Epidermal melanocyte (primary cell): ENCODE measurements at regions not wholly inside any gene's neighbourhood (a gene's known extent, or its start where the extent isn't known, plus 50 kb on each side); places are given as distances from the start of the nearest gene placed in this dataset.
"Not testable (repeated sequence)": the region's sequence is repeated elsewhere in the genome, so short reads cannot be mapped to it uniquely, and the experiment has no call there.

Experiments
- DNase-seq: peaks from one replicate; pipeline ENCODE4 v3.0.0; 2011; ENCODE audit warnings: low spot score; ENCODE audit not compliant: insufficient read length

GRCh38 chrX:31014474-31014873 lies 57.4 kb downstream of the FTHL17 start:
- DNase-seq = not testable (repeated sequence)

GRCh38 chrX:31012509-31013025 lies 59.3 kb downstream of the FTHL17 start:
- DNase-seq = no peak

- no peak for DNase-seq
Measured at GRCh38 chrX:31007321-31007720, 64.5 kb downstream of the FTHL17 start.

GRCh38 chrX:31006027-31006426 lies 65.8 kb downstream of the FTHL17 start:
- DNase-seq = no peak

- DNase-seq = no peak
Measured at GRCh38 chrX:30997411-30997810, 74.4 kb downstream of the FTHL17 start.

- DNase-seq = no peak
Measured at GRCh38 chrX:30995705-30996104, 76.1 kb downstream of the FTHL17 start.

- DNase-seq = no peak
Measured at GRCh38 chrX:30995060-30995700, 76.7 kb downstream of the FTHL17 start.

GRCh38 chrX:30994018-30994417 lies 77.8 kb downstream of the FTHL17 start:
- not testable (repeated sequence) for DNase-seq

GRCh38 chrX:30992381-30992904 lies 79.4 kb downstream of the FTHL17 start:
- DNase-seq = peak; percentile 17

- DNase-seq = no peak
Measured at GRCh38 chrX:30990361-30990760, 81.5 kb downstream of the FTHL17 start.

- DNase-seq = no peak
Measured at GRCh38 chrX:30982467-30982866, 89.4 kb downstream of the FTHL17 start.

GRCh38 chrX:30981968-30982367 lies 89.9 kb downstream of the FTHL17 start:
- no peak for DNase-seq

GRCh38 chrX:30979271-30979670 lies 90.2 kb upstream of the TAB3 start:
- no peak for DNase-seq

GRCh38 chrX:30975467-30975866 lies 86.4 kb upstream of the TAB3 start:
- DNase-seq = no peak

- DNase-seq = no peak
Measured at GRCh38 chrX:30973784-30974427, 84.9 kb upstream of the TAB3 start.

- peak; percentile 35 for DNase-seq
Measured at GRCh38 chrX:30971774-30972603, 82.9 kb upstream of the TAB3 start.

- DNase-seq = no peak
Measured at GRCh38 chrX:30967516-30967915, 78.5 kb upstream of the TAB3 start.

GRCh38 chrX:30965767-30966166 lies 76.7 kb upstream of the TAB3 start:
- DNase-seq = no peak

- DNase-seq = no peak
Measured at GRCh38 chrX:30961387-30962174, 72.5 kb upstream of the TAB3 start.

- DNase-seq = no peak
Measured at GRCh38 chrX:30957753-30958152, 68.7 kb upstream of the TAB3 start.

- DNase-seq = no peak
Measured at GRCh38 chrX:30955687-30956086, 66.6 kb upstream of the TAB3 start.
